Common myeloid progenitor, CD34-positive (primary cell): ENCODE measurements at regions not wholly inside any gene's neighbourhood (a gene's known extent, or its start where the extent isn't known, plus 50 kb on each side); places are given as distances from the start of the nearest gene placed in this dataset.

ENCODE experiments used
- CTCF ChIA-PET: fragments of 350-600 bp; sonication (Branson Sonifier 250); formaldehyde crosslinking; loops from one replicate; lab custom pipeline; 2021; ENCODE audit warnings: antibody characterized with exemption; lab: Charles Lee
- POLR2A ChIA-PET: fragments of 350-600 bp; sonication (Branson Sonifier 250); formaldehyde crosslinking; loops from one replicate; lab custom pipeline; 2021; ENCODE audit warnings: antibody characterized with exemption; lab: Charles Lee
- DNase-seq, 3 donors: peaks; one replicate each; pipeline versions ENCODE4 v3.0.0 to v3.0.0-alpha.2; 2013
- H3K27ac ChIP-seq, 2 experiments: 1 replicate in 1 of 2; 2 replicates in 1 of 2; pipeline ENCODE4 v1.7.0; 2013; ENCODE audit warnings: inconsistent platforms in 2 of 2, low read length in 2 of 2, mild to moderate bottlenecking in 2 of 2, low read depth in 1 of 2, moderate library complexity in 1 of 2; ENCODE audit not compliant: severe bottlenecking in 2 of 2, insufficient read depth in 1 of 2, poor library complexity in 1 of 2
- H3K27me3 ChIP-seq, 5 experiments: replicated peaks in 2 of 5; 1 replicate in 3 of 5; 2 replicates in 2 of 5; pipeline versions ENCODE4 v1.6.1 to v1.7.0; 2013; ENCODE audit warnings: low read length in 4 of 5, mild to moderate bottlenecking in 2 of 5, moderate library complexity in 2 of 5, inconsistent platforms in 1 of 5; ENCODE audit not compliant: insufficient read depth in 5 of 5, control insufficient read depth in 4 of 5
- H3K36me3 ChIP-seq, 4 experiments: 1 replicate in 2 of 4; 2 replicates in 2 of 4; pipeline versions ENCODE4 v1.6.1 to v1.7.0; 2013; ENCODE audit warnings: low read length in 3 of 4, control low read depth in 1 of 4, mild to moderate bottlenecking in 1 of 4; ENCODE audit not compliant: control insufficient read depth in 4 of 4, insufficient read depth in 4 of 4
- H3K4me1 ChIP-seq, 4 experiments: 1 replicate in 3 of 4; 2 replicates in 1 of 4; pipeline versions ENCODE4 v1.6.1 to v1.7.1; 2013; ENCODE audit warnings: low read length in 3 of 4, mild to moderate bottlenecking in 3 of 4, control low read depth in 1 of 4, inconsistent platforms in 1 of 4, moderate library complexity in 1 of 4; ENCODE audit not compliant: control insufficient read depth in 4 of 4, insufficient read depth in 4 of 4; ENCODE audit errors: control extremely low read depth in 1 of 4
- H3K4me3 ChIP-seq, 7 experiments: 1 replicate in 4 of 7; 2 replicates in 3 of 7; pipeline versions ENCODE4 v1.5.1 to v1.7.0; 2013; ENCODE audit warnings: mild to moderate bottlenecking in 7 of 7, low read length in 6 of 7, moderate library complexity in 6 of 7, inconsistent platforms in 2 of 7, low read depth in 2 of 7, control low read depth in 1 of 7; ENCODE audit not compliant: insufficient read depth in 4 of 7, control insufficient read depth in 1 of 7; ENCODE audit errors: extremely low read depth in 1 of 7
- H3K9me3 ChIP-seq, 5 experiments: 1 replicate in 4 of 5; 2 replicates in 1 of 5; pipeline versions ENCODE4 v1.6.1 to v1.7.1; 2013; ENCODE audit warnings: low read length in 4 of 5, mild to moderate bottlenecking in 2 of 5, inconsistent platforms in 1 of 5, low read depth in 1 of 5, moderate library complexity in 1 of 5; ENCODE audit not compliant: control insufficient read depth in 4 of 5, insufficient read depth in 2 of 5; ENCODE audit errors: control extremely low read depth in 1 of 5
- WGBS: methylation state at CpG from one replicate; pipeline ENCODE4 v1.1.5; 2013; ENCODE audit not compliant: insufficient coverage; 5-methylcytosine and 5-hydroxymethylcytosine counted together

GRCh38 chr3:147851062-147851461, 441.9 kb downstream of the ZIC1 start:
- H3K27ac ChIP-seq, result no peak overlapping the region
- POLR2A ChIA-PET, result no interaction called here
- no peak overlapping the region for H3K4me3 ChIP-seq
- CTCF ChIA-PET, result no interaction called here
- no peaks in the 10 kb centered on the region for H3K27me3 ChIP-seq
- DNase-seq, result no peak
- H3K36me3 ChIP-seq, result no peaks in the 10 kb centered on the region
- H3K9me3 ChIP-seq, result no peaks in the 10 kb centered on the region
- H3K4me1 ChIP-seq, result no peaks in the 10 kb centered on the region

GRCh38 chr3:147854542-147854941, 445.4 kb downstream of the ZIC1 start:
- DNase-seq, result no peak
- ChIA-PET CTCF (no interaction called here), POLR2A (no interaction called here)
- no peaks in the 10 kb centered on the region for H3K4me1 ChIP-seq
- no peak overlapping the region for H3K4me3 ChIP-seq
- no peaks in the 10 kb centered on the region for H3K27me3 ChIP-seq
- no peak overlapping the region for H3K27ac ChIP-seq
- H3K36me3 ChIP-seq, result no peaks in the 10 kb centered on the region
- H3K9me3 ChIP-seq, result no peaks in the 10 kb centered on the region
- WGBS, result no CpG with 5 or more reads among the region's 4 CpGs

- no peaks in the 10 kb centered on the region for H3K4me1 ChIP-seq
- H3K36me3 ChIP-seq, result no peaks in the 10 kb centered on the region
- no peak overlapping the region for H3K27ac ChIP-seq
- no peak for DNase-seq
- POLR2A ChIA-PET, result no interaction called here
- no peak overlapping the region for H3K4me3 ChIP-seq
- CTCF ChIA-PET, result no interaction called here
- H3K27me3 ChIP-seq, result no peaks in the 10 kb centered on the region
- peaks cover 0 to 8% (median 2%) of the 10 kb centered on the region in 5 experiments for H3K9me3 ChIP-seq
Observed at GRCh38 chr3:147864754-147865354, 455.7 kb downstream of the ZIC1 start.

GRCh38 chr3:147866561-147866960, 457.4 kb downstream of the ZIC1 start:
- Histone ChIP-seq H3K27me3 (no peaks in the 10 kb centered on the region), H3K9me3 (peaks cover 0 to 8% (median 2%) of the 10 kb centered on the region in 5 experiments), H3K4me1 (no peaks in the 10 kb centered on the region), H3K27ac (no peak overlapping the region), H3K36me3 (no peaks in the 10 kb centered on the region), H3K4me3 (no peak overlapping the region)
- no peak for DNase-seq
- ChIA-PET POLR2A (no interaction called here), CTCF (no interaction called here)
- no CpG with 5 or more reads among the region's 1 CpG for WGBS

GRCh38 chr3:147872568-147872967, 463.4 kb downstream of the ZIC1 start:
- DNase-seq, result no peak
- WGBS, result no CpG with 5 or more reads among the region's 4 CpGs
- Histone ChIP-seq H3K27ac (no peak overlapping the region), H3K4me1 (no peaks in the 10 kb centered on the region), H3K27me3 (no peaks in the 10 kb centered on the region), H3K4me3 (no peak overlapping the region), H3K36me3 (no peaks in the 10 kb centered on the region), H3K9me3 (peaks cover 0 to 2% (median 0%) of the 10 kb centered on the region in 5 experiments)
- ChIA-PET CTCF (no interaction called here), POLR2A (no interaction called here)

- Histone ChIP-seq H3K27me3 (no peaks in the 10 kb centered on the region), H3K4me1 (no peaks in the 10 kb centered on the region), H3K4me3 (no peak overlapping the region), H3K27ac (no peak overlapping the region), H3K9me3 (peaks cover 0 to 4% (median 0%) of the 10 kb centered on the region in 5 experiments), H3K36me3 (no peaks in the 10 kb centered on the region)
- no peak for DNase-seq
- 83% methylated on average over 1 of the region's 2 CpGs for WGBS
- POLR2A ChIA-PET, result no interaction called here
- CTCF ChIA-PET, result no interaction called here
Observed at GRCh38 chr3:147875498-147875897, 466.3 kb downstream of the ZIC1 start.

- Histone ChIP-seq H3K36me3 (no peaks in the 10 kb centered on the region), H3K4me3 (no peak overlapping the region), H3K9me3 (peaks cover 0 to 25% (median 13%) of the 10 kb centered on the region in 5 experiments), H3K4me1 (no peaks in the 10 kb centered on the region), H3K27me3 (no peaks in the 10 kb centered on the region), H3K27ac (no peak overlapping the region)
- ChIA-PET CTCF (no interaction called here), POLR2A (no interaction called here)
- no peak for DNase-seq
- WGBS, result no CpG with 5 or more reads among the region's 2 CpGs
Observed at GRCh38 chr3:147881933-147882332, 472.8 kb downstream of the ZIC1 start.
